HuH-7 (cell line): ENCODE measurements at regions not wholly inside any gene's neighbourhood (a gene's known extent, or its start where the extent isn't known, plus 50 kb on each side); places are given as distances from the start of the nearest gene placed in this dataset.
A peak's percentile ranks its signal among the peaks of the same experiment; 100 is the strongest.

Experiments
- DNase-seq: peaks from one replicate; pipeline ENCODE4 v3.0.0; 2011; ENCODE audit warnings: low spot score

DNA sequence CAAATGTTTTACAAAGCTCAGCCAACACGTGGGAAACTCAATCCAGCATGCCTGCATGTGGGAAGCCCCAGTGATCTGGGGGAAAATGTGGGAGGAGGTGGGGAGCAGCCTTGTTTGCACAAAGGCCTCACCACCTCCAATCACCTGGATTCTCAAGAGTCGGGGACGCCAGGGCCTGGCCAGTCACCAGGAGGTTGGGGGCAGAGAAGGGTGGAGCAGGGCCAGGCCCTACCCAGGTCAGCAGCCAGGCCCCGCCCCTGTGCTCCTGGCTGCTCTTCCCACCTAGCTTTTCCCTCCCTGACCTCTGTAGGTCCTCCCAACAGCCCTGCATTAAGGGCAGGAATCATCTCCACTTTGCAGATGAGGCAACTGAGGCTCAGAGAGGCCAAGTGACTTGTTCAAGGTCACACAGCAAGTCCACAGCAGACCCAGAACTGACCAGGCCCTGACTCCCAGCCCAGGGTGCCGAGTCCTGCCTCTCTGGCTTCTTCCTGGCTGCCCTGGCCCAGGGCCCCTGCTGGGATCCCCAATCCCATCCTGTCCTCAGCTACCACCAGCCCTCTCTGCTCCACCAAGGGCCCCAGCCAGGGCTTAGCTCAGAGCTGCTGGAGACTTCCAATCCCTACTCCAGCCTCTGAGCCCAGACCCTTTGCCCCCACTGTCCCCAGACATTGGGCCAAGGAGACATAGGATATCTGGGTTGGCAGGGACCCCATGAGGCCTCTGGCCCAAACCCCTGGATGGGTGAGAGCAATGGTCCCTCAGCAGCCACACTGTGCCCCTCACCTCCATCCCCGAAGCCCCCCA, 508.6 kb downstream of the PTPRU start:
- DNase-seq, result no peak

DNA sequence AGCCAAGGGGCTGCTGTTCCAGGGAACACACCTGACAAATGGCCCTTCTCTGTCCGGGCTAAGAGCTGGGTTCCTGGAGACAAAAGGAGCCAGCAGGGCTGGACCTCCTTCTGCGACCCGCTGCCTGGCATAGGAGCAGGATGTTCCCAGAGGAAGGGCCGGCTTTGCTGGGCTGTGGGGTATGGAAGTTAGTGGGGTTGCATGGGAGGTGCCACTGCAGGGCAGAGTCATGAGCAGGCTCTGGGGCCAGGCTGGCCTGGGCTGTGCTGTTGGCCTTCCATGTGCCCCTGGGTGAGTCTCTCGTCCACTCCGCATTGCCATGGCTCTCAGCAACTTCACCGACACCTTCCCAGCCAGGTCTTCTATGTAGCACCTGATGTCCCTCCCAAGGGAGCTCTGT, 507.6 kb downstream of the PTPRU start:
- DNase-seq, result no peak

DNA sequence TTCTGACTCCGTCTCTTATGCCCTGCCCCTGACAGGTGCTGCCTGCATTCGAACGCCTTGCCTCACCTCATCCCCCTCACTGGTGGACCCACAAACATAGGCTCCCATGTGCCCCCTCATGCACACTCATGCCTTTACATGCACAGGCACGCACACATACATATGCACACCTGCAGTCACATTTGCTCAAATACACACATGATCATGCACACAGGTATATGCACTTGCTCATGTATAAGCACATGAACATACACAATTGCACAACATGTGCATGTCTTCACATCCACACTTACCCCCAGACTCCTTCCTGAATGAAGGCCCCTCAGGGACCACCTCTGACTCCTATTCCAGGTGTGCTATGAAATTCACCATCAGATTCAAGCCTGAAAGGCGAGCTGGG, 506.9 kb downstream of the PTPRU start:
- no peak for DNase-seq

DNA sequence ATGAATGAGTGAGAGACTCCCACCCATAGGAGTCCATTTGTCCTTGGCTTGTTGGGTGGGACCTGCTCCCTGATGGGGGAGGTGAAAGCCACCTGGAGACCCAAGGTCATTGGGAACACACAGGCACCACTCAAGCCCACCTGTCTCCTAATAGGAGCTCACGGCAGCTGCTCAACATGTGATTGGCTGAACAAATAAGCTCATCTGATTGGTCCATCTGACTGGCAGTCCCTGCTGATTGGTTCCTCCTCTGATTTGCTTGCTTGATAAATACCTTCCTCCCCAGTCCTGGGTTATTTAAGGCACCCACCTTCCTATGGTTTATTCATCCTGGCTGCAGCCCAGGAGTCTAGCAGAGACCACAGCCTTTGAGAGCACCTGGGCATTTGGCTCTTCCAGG, 502.9 kb downstream of the PTPRU start:
- DNase-seq, result no peak

DNA sequence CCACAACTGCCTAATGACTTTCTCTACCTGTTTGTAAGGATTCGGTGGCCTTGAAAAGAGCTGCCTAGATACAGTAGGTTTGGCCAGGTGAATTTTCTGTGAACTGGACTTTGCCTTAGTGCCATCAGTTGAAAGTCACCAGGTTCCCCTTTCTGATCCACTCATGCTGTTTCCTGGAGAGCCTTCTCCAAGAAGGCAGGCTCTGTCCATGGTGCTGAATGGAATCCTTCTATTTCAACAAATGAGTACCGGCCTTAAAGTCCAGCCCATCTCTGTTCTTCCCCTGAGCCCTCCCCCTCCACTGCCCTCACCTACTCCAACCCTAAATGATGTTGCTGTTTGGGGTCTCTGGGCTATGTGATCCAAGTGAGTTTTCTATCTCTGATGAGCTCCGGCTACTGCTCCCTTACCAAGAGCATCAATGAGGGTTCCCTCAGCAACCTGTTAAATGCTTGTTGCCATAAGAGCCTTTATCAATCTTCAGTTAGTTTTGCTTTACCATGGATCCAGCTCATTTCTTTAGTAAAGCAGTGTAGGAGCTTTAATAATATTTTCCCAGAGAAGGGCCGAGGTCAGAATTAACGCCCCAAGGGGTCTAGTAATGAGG, 500.4 kb downstream of the PTPRU start:
- DNase-seq, result peak; percentile 50

DNA sequence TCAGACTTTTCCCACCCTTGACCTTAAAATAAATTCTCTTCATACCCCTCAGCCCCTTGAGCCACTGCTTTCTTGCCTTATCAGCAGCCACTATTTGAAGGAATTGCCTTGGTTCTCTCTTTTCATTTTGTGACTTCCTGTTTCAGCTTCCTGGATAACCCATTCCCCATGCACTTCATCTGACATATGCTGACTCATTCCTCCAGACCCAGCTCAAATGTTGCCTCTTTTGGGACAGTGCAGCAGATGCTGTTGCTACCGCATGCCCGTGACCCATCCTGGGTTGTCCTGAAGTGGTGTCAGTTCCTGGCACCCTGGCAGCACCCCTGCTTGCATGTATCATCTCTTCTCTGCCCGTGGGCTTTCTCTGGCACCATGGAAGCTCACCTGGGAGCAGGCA, 496.1 kb downstream of the PTPRU start:
- DNase-seq, result no peak

DNA sequence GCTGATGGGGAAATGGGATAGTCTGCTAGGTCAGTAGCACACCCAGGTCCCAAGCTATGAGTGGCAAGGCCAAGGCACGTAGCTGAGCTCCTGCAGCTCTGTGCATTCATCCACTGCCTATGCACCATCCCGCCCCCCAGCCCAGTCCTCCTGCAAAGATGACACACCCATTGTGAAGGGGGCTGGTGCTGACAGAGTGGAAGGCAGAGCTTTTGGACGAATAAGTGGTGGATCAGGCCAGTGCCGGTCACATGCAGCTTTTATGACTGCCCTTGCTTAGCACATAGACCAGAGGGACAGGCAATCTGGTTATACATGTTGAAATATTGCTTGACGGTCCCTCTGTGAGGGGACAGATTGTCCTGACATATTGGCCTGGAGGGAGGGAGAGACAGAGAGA, 494.3 kb downstream of the PTPRU start:
- no peak for DNase-seq

DNA sequence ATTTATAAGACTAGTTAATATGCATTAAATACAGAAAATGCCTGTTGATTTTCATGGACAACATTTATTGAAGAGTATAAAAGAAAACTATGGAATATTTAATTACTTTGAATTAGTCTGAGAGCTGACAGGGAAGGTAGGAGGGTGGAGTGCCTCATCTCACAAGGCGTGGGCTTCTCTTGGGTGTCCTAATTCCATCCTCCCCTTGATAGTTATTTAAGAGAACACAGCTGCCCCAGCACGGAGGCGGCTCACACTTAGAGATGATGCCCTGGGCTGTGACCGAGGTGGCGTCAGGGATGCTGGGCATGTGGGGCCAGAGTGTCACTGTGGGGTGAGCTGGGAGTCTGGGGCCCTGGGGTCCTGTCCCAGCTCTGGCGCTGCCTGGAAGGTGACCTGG, 493.0 kb downstream of the PTPRU start:
- DNase-seq, result no peak

DNA sequence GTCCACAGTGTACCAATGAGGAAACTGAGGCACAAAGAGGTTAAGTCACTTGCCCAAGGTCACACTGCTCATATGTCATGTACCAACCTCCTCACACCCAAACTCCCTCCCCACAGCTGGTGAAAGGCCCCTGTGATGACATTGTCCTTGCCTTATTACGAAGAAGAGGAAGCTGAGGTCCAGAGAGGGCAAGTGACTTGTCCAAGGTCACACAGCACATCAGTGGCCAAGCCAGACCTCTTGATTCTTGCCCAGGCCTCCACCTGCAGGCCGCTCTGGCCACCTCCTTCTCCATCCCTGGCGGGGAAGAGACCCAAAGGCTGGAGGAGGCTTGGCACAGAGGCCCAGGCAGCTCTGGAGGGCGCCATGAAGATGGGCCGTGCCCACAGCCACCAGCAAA, 492.4 kb downstream of the PTPRU start:
- no peak for DNase-seq

DNA sequence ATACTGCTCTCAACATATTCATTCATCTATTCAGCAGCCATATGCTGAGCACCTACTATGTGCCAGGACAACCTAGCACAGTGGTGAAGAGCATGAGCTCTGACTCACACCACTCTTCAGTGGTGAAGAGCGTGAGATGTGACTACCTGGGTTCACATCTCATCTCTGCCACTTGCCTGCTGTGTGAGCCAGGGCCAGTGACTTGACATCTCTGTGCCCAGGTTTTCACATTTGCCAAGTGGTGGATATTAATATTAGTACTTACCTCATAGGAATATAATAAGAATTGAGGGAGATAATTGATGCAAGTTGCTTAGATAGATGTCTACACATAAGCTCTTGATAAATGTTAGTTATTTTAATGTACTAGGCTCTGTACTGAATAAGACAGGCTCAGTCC, 488.9 kb downstream of the PTPRU start:
- no peak for DNase-seq

DNA sequence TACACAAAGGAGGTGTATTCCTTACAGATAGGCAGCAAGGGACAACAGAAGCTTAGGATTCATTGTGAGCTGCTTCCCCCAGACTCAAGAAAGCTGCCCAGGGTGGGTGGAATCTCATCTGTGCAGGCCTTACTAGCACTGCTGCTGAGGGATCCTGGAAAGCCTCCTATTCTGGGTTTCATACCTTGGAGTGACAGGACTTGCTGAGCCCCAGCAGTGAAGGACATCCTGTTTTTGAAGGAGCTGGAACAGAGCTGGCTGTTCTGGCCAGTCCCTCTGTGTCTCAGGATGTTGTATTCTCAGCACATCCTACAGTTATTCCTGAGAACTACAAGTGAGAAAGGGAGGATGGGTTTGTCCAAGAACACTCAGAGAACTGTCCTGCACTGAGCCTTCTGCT, 486.3 kb downstream of the PTPRU start:
- no peak for DNase-seq

DNA sequence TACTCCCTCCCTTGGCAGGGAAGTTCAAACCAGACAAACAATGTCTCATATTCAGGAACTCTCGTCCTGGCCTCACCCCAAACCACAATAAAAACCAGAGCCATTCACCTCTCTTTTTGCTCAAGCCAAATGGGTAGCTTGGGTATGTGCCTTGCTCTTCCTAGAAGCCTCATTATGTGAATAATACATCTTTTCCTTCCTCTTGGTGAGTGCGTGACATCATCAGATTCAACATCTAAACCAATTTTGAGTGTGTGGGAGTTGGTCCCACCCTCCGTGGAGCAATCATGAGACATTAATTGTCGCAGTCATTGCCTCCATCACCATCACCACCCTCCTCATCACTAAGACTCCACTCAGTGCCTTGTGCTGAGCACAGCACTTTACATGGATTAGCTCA, 482.9 kb downstream of the PTPRU start:
- no peak for DNase-seq

DNA sequence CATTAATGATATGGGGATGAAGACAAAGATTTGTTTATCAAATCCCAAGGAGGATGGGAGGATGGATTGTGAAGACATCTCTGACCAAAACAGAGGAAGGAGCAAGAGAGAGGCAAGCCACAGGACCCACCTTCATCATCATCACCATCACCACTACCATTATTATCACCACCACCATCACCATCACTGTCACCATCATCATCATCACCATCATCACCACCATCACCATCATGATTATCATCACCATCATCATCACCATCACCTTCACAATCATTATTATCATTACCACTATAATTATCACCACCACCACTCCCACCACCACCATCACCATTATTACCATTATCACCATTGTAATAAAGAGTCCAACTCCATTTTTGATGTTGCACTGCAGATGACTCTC, 482.5 kb downstream of the PTPRU start:
- DNase-seq, result no peak

DNA sequence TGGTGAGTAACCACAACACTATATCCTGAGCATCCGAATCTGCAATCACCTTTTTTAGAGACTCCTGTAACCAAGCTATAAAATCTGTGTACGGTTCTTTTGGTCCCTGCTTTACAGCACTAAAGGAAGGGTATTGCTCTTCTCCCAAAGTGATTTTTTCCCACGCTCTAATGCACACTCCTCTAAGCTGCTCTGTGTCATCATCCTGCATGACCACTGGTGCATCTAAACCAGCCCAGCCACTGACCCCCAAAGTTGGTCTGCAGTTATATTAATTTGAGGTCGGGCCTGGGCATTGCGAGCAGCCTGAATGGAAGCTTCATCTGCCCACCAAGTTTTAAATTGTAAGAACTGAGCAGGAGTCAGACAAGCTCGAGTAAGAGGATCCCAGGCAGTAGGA, 480.0 kb downstream of the PTPRU start:
- no peak for DNase-seq

DNA sequence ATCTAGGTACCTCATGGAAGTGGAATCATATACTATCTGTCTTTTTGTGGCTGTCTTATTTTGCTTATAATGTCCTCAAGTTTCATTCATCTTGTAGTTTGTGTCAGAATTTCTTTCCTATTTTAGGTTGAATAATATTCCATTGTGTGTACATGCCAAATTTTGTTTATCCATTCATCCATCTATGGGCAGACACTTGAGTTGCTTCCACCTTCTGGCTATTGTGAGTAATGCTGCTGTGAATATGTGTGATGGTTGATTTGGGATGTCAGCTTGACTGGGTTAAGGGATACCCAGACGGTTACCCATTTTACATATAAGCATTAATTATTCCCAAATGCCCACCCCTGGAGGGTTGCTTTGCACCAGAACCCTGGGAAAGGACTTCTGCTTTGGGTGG, 477.5 kb downstream of the PTPRU start:
- no peak for DNase-seq

DNA sequence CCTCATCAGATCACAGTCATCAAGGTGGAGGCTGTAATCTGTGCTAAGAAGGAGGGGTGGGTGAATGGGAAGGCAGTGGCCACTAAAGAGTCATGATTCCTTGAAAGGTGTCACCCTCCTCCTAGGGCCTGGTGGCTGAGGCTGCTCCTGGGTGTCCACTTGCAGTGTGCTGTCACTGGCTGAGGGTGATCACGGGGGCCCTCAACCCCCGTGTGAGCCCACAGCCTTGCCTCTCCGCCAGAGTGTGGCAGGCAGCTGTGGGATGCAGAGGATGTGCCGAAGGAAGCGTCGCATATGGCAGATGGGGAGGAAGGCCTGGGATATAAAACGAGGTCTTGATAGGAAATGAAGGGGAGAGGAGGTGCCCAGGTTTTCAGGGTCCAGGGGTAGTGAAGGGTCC, 476.5 kb downstream of the PTPRU start:
- DNase-seq, result no peak

DNA sequence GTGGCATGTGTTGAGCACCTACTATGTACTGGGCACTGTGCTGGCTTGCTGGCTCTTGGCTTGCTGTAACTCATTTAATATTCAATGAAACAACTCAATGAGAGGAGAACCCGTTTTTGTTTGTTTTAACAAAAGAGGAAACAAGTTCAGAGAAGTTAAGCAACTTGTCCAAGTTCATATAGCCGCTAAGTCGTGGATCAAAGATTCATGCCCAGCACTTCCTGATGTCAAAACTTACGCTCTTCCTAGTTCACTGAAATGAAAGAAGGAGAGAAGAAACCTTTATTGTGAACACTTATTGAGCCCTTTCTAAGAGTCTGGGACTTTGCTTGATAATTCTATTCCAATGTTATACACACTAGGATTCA, 475.9 kb downstream of the PTPRU start:
- no peak for DNase-seq

DNA sequence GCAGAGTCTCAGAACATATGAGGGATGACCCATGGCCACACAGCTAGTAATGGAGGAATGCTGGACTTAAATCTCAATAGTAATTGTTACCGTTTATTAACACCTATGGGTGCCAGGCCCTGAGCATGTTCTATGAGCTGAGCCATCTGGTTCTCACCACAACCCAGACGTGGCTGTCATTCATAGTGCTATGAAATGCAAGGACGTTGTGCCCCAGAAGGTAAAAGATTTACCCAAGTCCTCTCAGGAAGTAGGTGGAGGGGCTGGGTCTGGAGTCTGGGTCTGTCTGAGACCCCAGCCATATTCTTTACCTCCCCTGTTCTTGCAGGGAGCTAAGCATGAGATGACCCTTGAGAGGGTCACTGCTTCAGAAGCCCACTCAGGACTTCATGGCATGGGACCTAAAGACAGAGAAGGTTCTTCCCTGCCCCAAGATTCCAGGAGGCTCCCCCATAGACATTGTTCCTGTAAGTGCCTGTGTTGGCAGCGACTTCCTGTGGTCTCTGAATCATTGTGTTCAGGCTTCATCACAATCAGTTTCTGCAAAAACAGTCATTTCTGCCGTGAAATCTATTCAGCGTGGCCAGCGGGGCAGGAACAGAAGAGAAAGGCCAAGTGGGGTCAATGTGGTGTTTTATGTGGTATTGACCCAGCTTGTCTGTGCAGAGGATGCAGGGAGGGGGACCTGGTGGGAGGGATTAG, 475.4 kb downstream of the PTPRU start:
- no peak for DNase-seq

DNA sequence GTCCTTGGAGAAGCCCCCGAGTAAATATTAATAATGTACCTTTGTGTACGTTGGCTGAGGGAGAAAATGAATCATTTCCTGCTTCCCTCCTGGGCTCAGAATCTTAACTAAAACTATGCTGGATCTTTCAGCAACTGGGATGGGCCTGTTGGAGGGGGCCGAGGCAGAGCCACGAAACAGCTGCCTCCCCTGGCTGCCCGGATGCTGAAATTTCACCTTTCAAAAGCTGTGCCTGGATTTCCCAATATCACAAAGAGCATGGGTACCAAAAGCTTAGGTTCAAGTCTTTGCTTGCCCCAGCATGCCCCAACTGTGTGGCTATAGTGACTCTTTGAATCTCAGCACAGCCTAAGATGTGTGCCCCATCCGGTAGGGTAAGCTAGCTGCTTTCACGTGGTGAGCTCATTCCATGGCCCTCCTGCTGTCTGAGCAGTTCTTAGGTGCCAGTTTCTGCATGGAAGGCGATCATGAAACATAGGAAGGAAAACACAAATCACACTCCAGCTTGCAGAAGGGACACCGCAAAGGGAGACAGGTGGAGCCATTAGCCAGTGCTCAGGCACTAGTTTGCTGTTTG, 473.5 kb downstream of the PTPRU start:
- DNase-seq, result no peak

DNA sequence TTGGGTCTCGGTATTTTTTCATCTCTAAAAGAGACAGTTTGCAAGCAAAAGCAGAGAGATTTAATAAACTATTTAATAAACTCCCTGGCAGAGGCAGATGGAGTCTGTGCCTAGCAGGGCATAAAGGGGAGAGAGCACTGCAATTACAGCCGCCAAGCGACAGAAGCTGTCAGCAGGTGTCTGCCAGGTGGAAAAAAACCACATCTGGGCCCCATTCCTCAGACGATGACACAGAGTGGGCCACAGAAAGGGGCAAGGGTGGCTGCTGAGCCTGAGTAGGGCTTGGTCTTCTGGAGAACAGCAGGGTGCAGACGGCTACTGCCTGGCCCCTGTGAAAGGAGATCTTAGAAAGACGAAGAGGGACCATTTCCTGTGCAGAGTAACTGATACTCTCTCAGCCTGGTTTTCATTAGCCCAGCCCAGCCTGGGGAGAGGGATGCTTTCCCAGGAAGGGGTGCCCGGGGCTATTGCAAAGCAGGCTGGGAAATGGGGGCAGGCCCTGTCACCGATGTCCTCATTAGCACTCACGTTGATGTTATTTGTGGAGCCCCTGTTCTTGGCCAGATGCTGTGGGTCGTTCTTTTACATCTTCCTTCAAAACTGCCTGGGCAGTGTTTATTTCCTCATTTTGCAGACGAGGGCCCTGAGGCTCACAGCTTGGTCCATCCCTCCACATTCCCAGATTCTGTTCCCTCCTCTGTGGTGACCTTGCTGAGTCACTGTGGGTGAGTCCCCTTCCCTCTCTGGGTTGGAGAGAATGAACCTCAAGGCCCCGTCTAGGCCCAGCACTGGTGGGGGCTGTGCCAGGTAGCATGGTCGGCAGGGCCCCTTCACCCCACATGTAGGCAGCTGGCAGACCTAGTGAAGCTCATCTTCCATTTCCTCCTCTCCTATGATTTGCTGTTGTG, 472.7 kb downstream of the PTPRU start:
- no peak for DNase-seq

DNA sequence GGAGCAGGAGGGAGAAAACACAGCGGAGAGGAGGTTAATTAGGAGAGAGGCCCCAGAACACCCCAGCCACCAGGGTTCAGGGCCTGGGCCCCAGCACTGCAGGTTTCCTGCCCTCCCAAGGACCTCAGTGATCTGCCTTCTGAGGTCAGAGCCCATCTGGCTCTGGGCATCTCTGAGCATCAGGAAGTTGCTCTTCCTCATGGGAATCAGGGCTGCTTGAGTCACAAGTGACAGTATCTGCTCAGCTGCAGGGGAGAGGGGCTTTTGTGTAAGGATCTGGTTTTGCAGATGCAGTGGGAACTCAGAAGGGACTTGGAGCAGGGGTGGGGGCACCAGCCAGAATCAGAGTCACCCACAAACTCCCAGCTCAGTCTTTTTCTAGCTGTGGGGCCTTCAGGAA, 472.1 kb downstream of the PTPRU start:
- DNase-seq, result no peak

DNA sequence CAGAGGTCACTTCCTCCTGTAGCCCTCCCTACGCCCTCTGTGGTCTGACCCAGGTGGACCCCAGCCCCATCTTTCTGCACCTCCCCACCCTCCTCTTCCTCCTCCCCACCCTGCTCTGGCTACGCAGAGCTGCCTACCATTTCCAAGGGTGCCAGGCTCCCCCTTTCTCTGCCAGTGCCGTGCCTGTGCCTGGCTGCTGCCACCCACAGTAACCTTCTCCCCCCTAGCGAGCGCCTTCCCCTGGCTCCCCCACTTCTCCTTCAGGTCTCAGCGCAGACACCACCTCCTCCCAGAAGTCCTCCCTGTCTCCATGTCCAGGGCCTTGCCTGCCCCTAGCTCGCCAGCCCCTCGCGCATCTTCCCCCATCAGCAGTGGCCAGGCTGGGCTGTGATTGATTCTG, 471.5 kb downstream of the PTPRU start:
- no peak for DNase-seq
